SK-N-SH (cell line): ENCODE measurements at regions not wholly inside any gene's neighbourhood (a gene's known extent, or its start where the extent isn't known, plus 50 kb on each side); places are given as distances from the start of the nearest gene placed in this dataset.

Experiments
- CTCF ChIA-PET: fragments of 300-600, 350-600 bp; formaldehyde crosslinking; extraction: SDS; loops from one replicate; lab custom pipeline; 2021; lab: Yijun Ruan, JAX
- POLR2A ChIA-PET: fragments of 350-600 bp; sonication (Branson Sonifier 250); formaldehyde crosslinking; extraction: SDS; loops from one replicate; lab custom pipeline; 2020; ENCODE audit warnings: antibody characterized with exemption, inconsistent platforms; lab: Yijun Ruan, JAX
- DNase-seq: peaks from one replicate; pipeline ENCODE4 v3.0.0; 2012
- H2AFZ ChIP-seq: fragments of 200-600 bp; sonication (generic); 2 replicates; pipeline ENCODE4 v1.8.1; 2016; ENCODE audit warnings: antibody characterized with exemption, mild to moderate bottlenecking, low read depth
- H3F3A ChIP-seq: fragments of 200-600 bp; sonication (generic); replicated peaks from 2 replicates; pipeline ENCODE3; 2016; ENCODE audit warnings: antibody characterized with exemption, mild to moderate bottlenecking; ENCODE audit not compliant: insufficient read depth
- H3K27ac ChIP-seq, 2 experiments: fragments of 200-500 bp in 1 of 2; fragments of 200-600 bp in 1 of 2; sonication (Bioruptor generic) in 1 of 2; sonication (generic), shearing (Covaris generic) in 1 of 2; 2 replicates each; pipeline versions ENCODE4 v1.5.1 to v1.6.1; 2014 to 2016; ENCODE audit warnings: low read depth in 2 of 2, inconsistent platforms in 1 of 2, low read length in 1 of 2, mild to moderate bottlenecking in 1 of 2, mixed read lengths in 1 of 2
- H3K27me3 ChIP-seq: fragments of 200-600 bp; sonication (generic), shearing (Covaris generic); 2 replicates; pipeline ENCODE4 v1.6.1; 2016; ENCODE audit warnings: mixed run types; ENCODE audit not compliant: insufficient read depth
- H3K36me3 ChIP-seq, 2 experiments: fragments of 200-500 bp in 1 of 2; fragments of 200-600 bp in 1 of 2; sonication (Bioruptor generic) in 1 of 2; sonication (generic) in 1 of 2; replicated peaks in 1 of 2; 2 replicates each; pipeline versions ENCODE3 to v1.5.1; 2014 to 2016; ENCODE audit warnings: low read length in 1 of 2, mild to moderate bottlenecking in 1 of 2; ENCODE audit not compliant: insufficient read depth in 2 of 2, control insufficient read depth in 1 of 2
- H3K4me1 ChIP-seq, 2 experiments: fragments of 200-500 bp in 1 of 2; fragments of 200-600 bp in 1 of 2; sonication (Bioruptor generic) in 1 of 2; sonication (generic), shearing (Covaris generic) in 1 of 2; 2 replicates each; pipeline versions ENCODE4 v1.5.1 to v1.6.1; 2014 to 2016; ENCODE audit warnings: low read depth in 1 of 2, low read length in 1 of 2, mixed run types in 1 of 2; ENCODE audit not compliant: insufficient read depth in 2 of 2, control insufficient read depth in 1 of 2
- H3K4me2 ChIP-seq: fragments of 200-600 bp; sonication (generic), shearing (Covaris generic); 2 replicates; pipeline ENCODE4 v1.6.1; 2017; ENCODE audit warnings: mixed run types
- H3K4me3 ChIP-seq, 2 experiments: fragments of 200-500 bp in 1 of 2; fragments of 200-600 bp in 1 of 2; sonication (Bioruptor generic) in 1 of 2; sonication (generic), shearing (Covaris generic) in 1 of 2; 2 replicates each; pipeline versions ENCODE4 v1.5.1 to v1.8.1; 2014 to 2016; ENCODE audit warnings: low read depth in 2 of 2, inconsistent platforms in 1 of 2, low read length in 1 of 2, mild to moderate bottlenecking in 1 of 2, mixed read lengths in 1 of 2, moderate library complexity in 1 of 2
- H3K79me2 ChIP-seq: fragments of 200-600 bp; sonication (generic); 2 replicates; pipeline ENCODE4 v1.8.1; 2017; ENCODE audit warnings: mild to moderate bottlenecking; ENCODE audit not compliant: insufficient read depth
- H3K9ac ChIP-seq: fragments of 200-600 bp; sonication (generic); 2 replicates; pipeline ENCODE4 v1.6.1; 2017; ENCODE audit warnings: mixed run types
- H3K9me2 ChIP-seq: fragments of 200-600 bp; sonication (generic); 2 replicates; pipeline ENCODE4 v1.6.1; 2017; ENCODE audit warnings: mixed run types
- H3K9me3 ChIP-seq: fragments of 200-600 bp; sonication (generic); 2 replicates; pipeline ENCODE4 v1.6.1; 2017; ENCODE audit warnings: mixed run types, mild to moderate bottlenecking, moderate library complexity
- H4K20me1 ChIP-seq: fragments of 200-600 bp; sonication (generic); 2 replicates; pipeline ENCODE4 v1.6.1; 2017; ENCODE audit warnings: mild to moderate bottlenecking, mixed run types; ENCODE audit not compliant: insufficient read depth
- ELF1 ChIP-seq: IDR thresholded peaks from 2 replicates; pipeline ENCODE4 v1.4.0; 2012
- EP300 ChIP-seq, 2 experiments: IDR thresholded peaks; 2 replicates each; pipeline versions ENCODE4 v1.4.0 to v1.6.1; 2012; ENCODE audit warnings: borderline replicate concordance in 1 of 2, low read depth in 1 of 2, low read length in 1 of 2
- FOSL2 ChIP-seq: IDR thresholded peaks from 2 replicates; pipeline ENCODE4 v1.4.0; 2012; ENCODE audit warnings: low read depth, mild to moderate bottlenecking, moderate library complexity, borderline replicate concordance
- FOXJ3 ChIP-seq: sonication (generic); formaldehyde crosslinking; IDR thresholded peaks from 2 replicates; pipeline ENCODE4 v1.5.1; 2020; ENCODE audit warnings: mild to moderate bottlenecking, missing genetic modification reagents
- FOXM1 ChIP-seq: IDR thresholded peaks from 2 replicates; pipeline ENCODE4 v1.4.0; 2012; ENCODE audit warnings: low read depth, mild to moderate bottlenecking
- JUND ChIP-seq: IDR thresholded peaks from 2 replicates; pipeline ENCODE4 v1.4.0; 2012
- MEF2A ChIP-seq: IDR thresholded peaks from 2 replicates; pipeline ENCODE4 v1.4.0; 2012; ENCODE audit warnings: low read depth, borderline replicate concordance
- MXI1 ChIP-seq: IDR thresholded peaks from 2 replicates; pipeline ENCODE4 v1.6.1; 2012; ENCODE audit warnings: mild to moderate bottlenecking, low read depth, low read length, improper control_type of control experiment
- NFIC ChIP-seq: IDR thresholded peaks from 2 replicates; pipeline ENCODE4 v1.4.0; 2012; ENCODE audit warnings: borderline replicate concordance
- SIN3A ChIP-seq: IDR thresholded peaks from 2 replicates; pipeline ENCODE4 v1.6.1; 2012; ENCODE audit warnings: low read depth, mild to moderate bottlenecking, low read length, moderate library complexity, borderline replicate concordance
- SMC3 ChIP-seq: IDR thresholded peaks from 2 replicates; pipeline ENCODE4 v1.6.1; 2012; ENCODE audit warnings: low read depth, low read length, improper control_type of control experiment
- TAF1 ChIP-seq: IDR thresholded peaks from 2 replicates; pipeline ENCODE4 v1.6.1; 2012; ENCODE audit warnings: low read depth, mild to moderate bottlenecking, low read length, moderate library complexity, borderline replicate concordance
- TEAD4 ChIP-seq: IDR thresholded peaks from 2 replicates; pipeline ENCODE4 v1.4.0; 2012; ENCODE audit warnings: mild to moderate bottlenecking, borderline replicate concordance; ENCODE audit not compliant: insufficient read depth
- TF ChIP-seq, protein P1 (sequence below): fragments of 150-350 bp; IDR thresholded peaks from 2 replicates; pipeline ENCODE4 v1.6.1; 2016; ENCODE audit warnings: mild to moderate bottlenecking, low read depth, low read length
- TF ChIP-seq, protein P2 (sequence below): IDR thresholded peaks from 2 replicates; pipeline ENCODE4 v1.6.1; 2012; ENCODE audit warnings: mild to moderate bottlenecking, low read depth, low read length, moderate library complexity
- TF ChIP-seq, protein P3 (sequence below): IDR thresholded peaks from 2 replicates; pipeline ENCODE4; 2012
- TF ChIP-seq, protein P4 (sequence below): fragments of 150-350 bp; IDR thresholded peaks from 2 replicates; pipeline ENCODE4 v1.6.1; 2017; ENCODE audit warnings: antibody characterized with exemption, low read length, low read depth, borderline replicate concordance

DNA sequence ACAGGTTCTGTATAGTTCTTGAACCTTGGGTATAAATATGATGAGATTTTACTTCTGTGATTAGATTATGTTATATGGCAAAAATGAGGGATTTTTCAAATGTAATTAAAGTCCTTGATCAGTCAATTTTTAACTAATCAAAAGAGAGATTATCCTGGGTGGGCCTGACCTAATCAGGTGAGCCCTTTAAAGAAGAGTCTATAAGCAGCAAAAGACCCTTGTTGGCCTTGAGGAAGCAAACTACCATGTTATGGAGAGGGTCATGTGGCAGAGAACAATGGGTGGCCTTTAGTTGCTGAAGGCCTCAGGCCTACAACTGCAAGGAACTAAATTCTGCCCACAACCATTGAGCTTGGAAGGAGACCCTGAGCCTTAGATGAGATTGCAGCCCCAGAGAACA, 102.5 kb upstream of the RIPOR2 start:
- no peak overlapping the region for H3K4me3 ChIP-seq
- H3K9me3 ChIP-seq = no peaks in the 10 kb centered on the region
- no peaks in the 10 kb centered on the region for H3K79me2 ChIP-seq
- H3K36me3 ChIP-seq = no peaks in the 10 kb centered on the region
- H3F3A ChIP-seq = no peaks in the 10 kb centered on the region
- no peaks in the 10 kb centered on the region for H3K27me3 ChIP-seq
- CTCF ChIA-PET = interaction anchor here (0.8 to 1.3 kb wide), 3 partner anchors 10 to 77 kb away, joined by 4 to 8 read pairs (median 5); no protein-coding TSS in a partner anchor
- H3K27ac ChIP-seq = no peak overlapping the region
- H3K9me2 ChIP-seq = no peaks in the 10 kb centered on the region
- H2AFZ ChIP-seq = no peak overlapping the region
- H4K20me1 ChIP-seq = no peaks in the 10 kb centered on the region
- DNase-seq = no peak
- TF ChIP-seq TAF1 = no peak
- TF ChIP-seq, protein P1, sequence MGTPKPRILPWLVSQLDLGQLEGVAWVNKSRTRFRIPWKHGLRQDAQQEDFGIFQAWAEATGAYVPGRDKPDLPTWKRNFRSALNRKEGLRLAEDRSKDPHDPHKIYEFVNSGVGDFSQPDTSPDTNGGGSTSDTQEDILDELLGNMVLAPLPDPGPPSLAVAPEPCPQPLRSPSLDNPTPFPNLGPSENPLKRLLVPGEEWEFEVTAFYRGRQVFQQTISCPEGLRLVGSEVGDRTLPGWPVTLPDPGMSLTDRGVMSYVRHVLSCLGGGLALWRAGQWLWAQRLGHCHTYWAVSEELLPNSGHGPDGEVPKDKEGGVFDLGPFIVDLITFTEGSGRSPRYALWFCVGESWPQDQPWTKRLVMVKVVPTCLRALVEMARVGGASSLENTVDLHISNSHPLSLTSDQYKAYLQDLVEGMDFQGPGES = no peak
- TF ChIP-seq TEAD4 = no peak
- TF ChIP-seq, protein P2, sequence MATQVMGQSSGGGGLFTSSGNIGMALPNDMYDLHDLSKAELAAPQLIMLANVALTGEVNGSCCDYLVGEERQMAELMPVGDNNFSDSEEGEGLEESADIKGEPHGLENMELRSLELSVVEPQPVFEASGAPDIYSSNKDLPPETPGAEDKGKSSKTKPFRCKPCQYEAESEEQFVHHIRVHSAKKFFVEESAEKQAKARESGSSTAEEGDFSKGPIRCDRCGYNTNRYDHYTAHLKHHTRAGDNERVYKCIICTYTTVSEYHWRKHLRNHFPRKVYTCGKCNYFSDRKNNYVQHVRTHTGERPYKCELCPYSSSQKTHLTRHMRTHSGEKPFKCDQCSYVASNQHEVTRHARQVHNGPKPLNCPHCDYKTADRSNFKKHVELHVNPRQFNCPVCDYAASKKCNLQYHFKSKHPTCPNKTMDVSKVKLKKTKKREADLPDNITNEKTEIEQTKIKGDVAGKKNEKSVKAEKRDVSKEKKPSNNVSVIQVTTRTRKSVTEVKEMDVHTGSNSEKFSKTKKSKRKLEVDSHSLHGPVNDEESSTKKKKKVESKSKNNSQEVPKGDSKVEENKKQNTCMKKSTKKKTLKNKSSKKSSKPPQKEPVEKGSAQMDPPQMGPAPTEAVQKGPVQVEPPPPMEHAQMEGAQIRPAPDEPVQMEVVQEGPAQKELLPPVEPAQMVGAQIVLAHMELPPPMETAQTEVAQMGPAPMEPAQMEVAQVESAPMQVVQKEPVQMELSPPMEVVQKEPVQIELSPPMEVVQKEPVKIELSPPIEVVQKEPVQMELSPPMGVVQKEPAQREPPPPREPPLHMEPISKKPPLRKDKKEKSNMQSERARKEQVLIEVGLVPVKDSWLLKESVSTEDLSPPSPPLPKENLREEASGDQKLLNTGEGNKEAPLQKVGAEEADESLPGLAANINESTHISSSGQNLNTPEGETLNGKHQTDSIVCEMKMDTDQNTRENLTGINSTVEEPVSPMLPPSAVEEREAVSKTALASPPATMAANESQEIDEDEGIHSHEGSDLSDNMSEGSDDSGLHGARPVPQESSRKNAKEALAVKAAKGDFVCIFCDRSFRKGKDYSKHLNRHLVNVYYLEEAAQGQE = no peak
- no peak for TF ChIP-seq ELF1
- TF ChIP-seq FOXM1 = no peak
- TF ChIP-seq FOXJ3 (CRISPR knock-in tag) = no peak
- no peak for TF ChIP-seq NFIC
- TF ChIP-seq MEF2A = no peak
- TF ChIP-seq FOSL2 = no peak
- no peak for TF ChIP-seq JUND
- no peak for TF ChIP-seq EP300 (IDR thresholded peaks at IDR 0.05; ENCODE audit: borderline replicate concordance in 1 of 2, low read depth in 1 of 2, low read length in 1 of 2)
- TF ChIP-seq, protein P3, sequence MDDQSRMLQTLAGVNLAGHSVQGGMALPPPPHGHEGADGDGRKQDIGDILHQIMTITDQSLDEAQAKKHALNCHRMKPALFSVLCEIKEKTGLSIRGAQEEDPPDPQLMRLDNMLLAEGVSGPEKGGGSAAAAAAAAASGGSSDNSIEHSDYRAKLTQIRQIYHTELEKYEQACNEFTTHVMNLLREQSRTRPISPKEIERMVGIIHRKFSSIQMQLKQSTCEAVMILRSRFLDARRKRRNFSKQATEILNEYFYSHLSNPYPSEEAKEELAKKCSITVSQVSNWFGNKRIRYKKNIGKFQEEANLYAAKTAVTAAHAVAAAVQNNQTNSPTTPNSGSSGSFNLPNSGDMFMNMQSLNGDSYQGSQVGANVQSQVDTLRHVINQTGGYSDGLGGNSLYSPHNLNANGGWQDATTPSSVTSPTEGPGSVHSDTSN = no peak
- TF ChIP-seq SMC3 = no peak
- no peak for TF ChIP-seq MXI1
- no peak for TF ChIP-seq SIN3A
- TF ChIP-seq, protein P4, sequence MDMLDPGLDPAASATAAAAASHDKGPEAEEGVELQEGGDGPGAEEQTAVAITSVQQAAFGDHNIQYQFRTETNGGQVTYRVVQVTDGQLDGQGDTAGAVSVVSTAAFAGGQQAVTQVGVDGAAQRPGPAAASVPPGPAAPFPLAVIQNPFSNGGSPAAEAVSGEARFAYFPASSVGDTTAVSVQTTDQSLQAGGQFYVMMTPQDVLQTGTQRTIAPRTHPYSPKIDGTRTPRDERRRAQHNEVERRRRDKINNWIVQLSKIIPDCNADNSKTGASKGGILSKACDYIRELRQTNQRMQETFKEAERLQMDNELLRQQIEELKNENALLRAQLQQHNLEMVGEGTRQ = no peak
- peaks cover 0 to 6% of the 10 kb centered on the region in 2 experiments; a peak in 2 of 4 replicates for H3K4me1 ChIP-seq
- H3K9ac ChIP-seq = no peak overlapping the region
- H3K4me2 ChIP-seq = no peak overlapping the region
- POLR2A ChIA-PET = no interaction called here
